ENCODE measurements at regions not wholly inside any gene's neighbourhood (a gene's known extent, or its start where the extent isn't known, plus 50 kb on each side); places are given as distances from the start of the nearest gene placed in this dataset.

- DNase-seq (ENCODE audit: low read depth): no peak
Observed at GRCh38 chr21:31414263-31415000, 70.4 kb upstream of the TIAM1 start.

GRCh38 chr21:31413698-31414097, 69.6 kb upstream of the TIAM1 start:
- DNase-seq (ENCODE audit: low read depth): no peak

GRCh38 chr21:31410499-31411131, 66.6 kb upstream of the TIAM1 start:
- no peak for DNase-seq (ENCODE audit: low read depth)

- DNase-seq (ENCODE audit: low read depth): no peak
Observed at GRCh38 chr21:31409831-31410487, 65.9 kb upstream of the TIAM1 start.

- DNase-seq (ENCODE audit: low read depth): no peak
Observed at GRCh38 chr21:31408301-31409088, 64.4 kb upstream of the TIAM1 start.

GRCh38 chr21:31406510-31406909, 62.4 kb upstream of the TIAM1 start:
- DNase-seq (ENCODE audit: low read depth): no peak

GRCh38 chr21:31405604-31406003, 61.5 kb upstream of the TIAM1 start:
- DNase-seq (ENCODE audit: low read depth): no peak

GRCh38 chr21:31403596-31404333, 59.7 kb upstream of the TIAM1 start:
- DNase-seq (ENCODE audit: low read depth): no peak

DNA sequence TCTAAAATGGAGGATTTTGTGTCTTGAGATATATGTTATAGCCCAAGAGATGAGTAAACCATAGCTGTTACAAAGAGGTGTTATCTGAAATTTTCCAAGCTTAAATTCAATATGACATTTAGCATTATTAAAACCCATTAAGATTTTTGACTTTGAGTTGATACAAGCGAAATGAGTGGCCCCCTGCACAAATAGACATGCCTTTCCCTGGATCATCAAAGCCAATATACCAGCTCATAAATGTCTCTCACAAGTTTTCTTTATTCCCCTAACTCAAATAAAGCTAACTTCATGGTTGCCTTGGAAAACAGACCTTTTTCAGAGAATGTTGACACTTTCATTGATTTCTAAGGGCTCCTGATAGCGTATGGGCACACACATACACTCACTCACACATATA, 55.5 kb upstream of the TIAM1 start:
- no peak for DNase-seq (ENCODE audit: low read depth)

GRCh38 chr21:31398574-31398973, 54.5 kb upstream of the TIAM1 start:
- DNase-seq (ENCODE audit: low read depth): no peak

DNA sequence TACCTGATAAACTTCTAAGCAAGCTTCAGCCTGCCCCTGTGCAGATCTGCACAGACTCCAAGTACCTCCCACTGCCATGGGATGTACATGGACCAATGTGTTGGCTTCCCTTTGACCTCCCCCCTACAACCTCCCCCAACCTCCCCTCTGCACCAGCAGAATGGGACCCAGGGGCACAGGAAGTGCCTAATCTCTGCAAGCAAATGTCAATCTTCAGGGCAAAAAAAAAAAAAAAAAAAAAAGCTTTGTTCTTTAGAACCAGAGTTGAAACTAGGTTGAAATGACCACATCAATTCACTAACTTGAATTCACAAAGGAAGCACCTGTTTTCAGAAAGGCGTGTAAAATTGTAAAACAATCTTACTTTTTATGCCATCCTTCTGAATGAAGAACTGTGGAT, 53.9 kb upstream of the TIAM1 start:
- DNase-seq (ENCODE audit: low read depth): no peak

GRCh38 chr21:31397515-31397926, 53.5 kb upstream of the TIAM1 start:
- no peak for DNase-seq (ENCODE audit: low read depth)

GRCh38 chr21:31397030-31397429, 53.0 kb upstream of the TIAM1 start:
- no peak for DNase-seq (ENCODE audit: low read depth)

GRCh38 chr21:31396399-31396798, 52.3 kb upstream of the TIAM1 start:
- no peak for DNase-seq (ENCODE audit: low read depth)

DNA sequence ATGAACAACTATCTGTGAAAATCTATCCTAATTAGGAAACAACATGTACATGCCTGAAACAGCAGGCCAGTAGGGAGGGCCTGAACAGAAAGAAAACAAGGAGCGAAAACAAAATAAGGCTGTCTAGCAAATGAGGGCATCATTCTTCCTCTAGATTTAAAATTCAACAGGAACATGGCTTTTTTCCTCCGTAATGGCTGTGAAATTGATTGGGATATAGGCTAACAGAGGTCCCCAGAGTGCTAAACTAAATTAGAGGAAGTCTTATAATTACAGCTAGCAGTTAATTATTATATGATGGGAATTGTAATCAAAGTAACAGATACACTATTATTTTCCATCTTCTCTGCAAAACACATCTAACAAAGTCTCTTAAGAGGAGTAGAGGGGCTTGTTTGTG, 51.7 kb upstream of the TIAM1 start:
- DNase-seq (ENCODE audit: low read depth): no peak

DNA sequence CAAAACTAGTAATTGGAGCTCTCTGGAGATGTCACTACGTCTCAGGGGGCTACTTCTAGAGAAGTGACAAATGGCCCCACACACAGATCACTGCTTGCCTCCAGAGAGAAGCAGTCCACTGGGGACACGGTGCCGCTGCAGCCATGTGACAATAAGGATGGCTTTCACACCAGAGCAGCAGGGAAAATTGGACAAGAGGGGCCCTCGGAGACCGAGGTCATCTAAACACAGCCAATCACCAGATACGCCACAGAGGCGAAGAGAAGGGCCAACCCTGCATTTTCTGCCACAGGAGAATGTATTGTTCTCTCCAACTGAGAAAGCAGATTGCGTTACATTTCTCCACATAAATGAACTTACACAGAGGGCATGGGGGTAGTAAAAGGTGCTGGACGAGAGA, 51.2 kb upstream of the TIAM1 start:
- DNase-seq (ENCODE audit: low read depth): no peak

GRCh38 chr21:31394309-31394708, 50.2 kb upstream of the TIAM1 start:
- no peak for DNase-seq (ENCODE audit: low read depth)
